Mucosa of descending colon (tissue), 3 donors: ENCODE measurements at regions not wholly inside any gene's neighbourhood (a gene's known extent, or its start where the extent isn't known, plus 50 kb on each side); places are given as distances from the start of the nearest gene placed in this dataset.

Experiments
- ATAC-seq: fragments of 200-7000 bp; cut with Tn5 transposase; one replicate; pipeline ENCODE4 v1.9.1; 2020; ENCODE audit warnings: mild to moderate bottlenecking, moderate library complexity
- DNase-seq, 3 donors: peaks; one replicate each; pipeline ENCODE4 v3.0.0-alpha.2; 2020
- H3K36me3 ChIP-seq: fragments of 200-600 bp; one replicate; pipeline ENCODE4 v1.8.0; 2021; ENCODE audit warnings: low read depth, mild to moderate bottlenecking
- H3K4me1 ChIP-seq: fragments of 200-600 bp; one replicate; pipeline ENCODE4 v1.8.0; 2021; ENCODE audit warnings: low read depth, mild to moderate bottlenecking
- H3K4me3 ChIP-seq: fragments of 200-600 bp; one replicate; pipeline ENCODE4 v1.8.0; 2021; ENCODE audit warnings: mild to moderate bottlenecking
- H3K9me3 ChIP-seq: fragments of 200-600 bp; one replicate; pipeline ENCODE4 v1.8.0; 2021; ENCODE audit warnings: mild to moderate bottlenecking
- CTCF ChIP-seq: fragments of 200-600 bp; IDR thresholded peaks from one replicate; pipeline ENCODE4 v1.8.0; 2022; ENCODE audit warnings: antibody characterized with exemption, mild to moderate bottlenecking
- intact Hi-C, 2 donors: fragments of 100-400 bp; cut with DNase I in 1 of 2; cut with micrococcal nuclease in 1 of 2; formaldehyde crosslinking; loops; one replicate each; pipeline versions ENCODE4 v1.11.0 to v1.11.1; 2022; cut with DNase I, micrococcal nuclease
- donor health status: DM: no; HTN: no; CAD: no; lungs with moderate emphysema.
- donor health status: DM: no; HTN: no; CAD: no.
- donor health status: DM: no; HTN: yes; CAD: no.

- H3K9me3 ChIP-seq: no peaks in the 10 kb centered on the region
- intact Hi-C loops: no loop called here
- ATAC-seq (no peak), DNase-seq (no peak)
- no peak overlapping the region for H3K4me3 ChIP-seq
- no peak for TF ChIP-seq CTCF
- no peaks in the 10 kb centered on the region for H3K36me3 ChIP-seq
- H3K4me1 ChIP-seq: no peaks in the 10 kb centered on the region
These were observed 202.5 kb downstream of the NUFIP1 start for GRCh38 chr13:44786756-44787155.

- Histone ChIP-seq H3K4me1 (no peaks in the 10 kb centered on the region), H3K4me3 (no peak overlapping the region), H3K36me3 (no peaks in the 10 kb centered on the region), H3K9me3 (no peaks in the 10 kb centered on the region)
- intact Hi-C loops: no loop called here
- no peak for DNase-seq
- no peak for ATAC-seq
- no peak for TF ChIP-seq CTCF
These were observed 203.9 kb downstream of the NUFIP1 start for GRCh38 chr13:44785401-44785800.

GRCh38 chr13:44784708-44785080 lies 204.6 kb downstream of the NUFIP1 start:
- no peak for TF ChIP-seq CTCF
- no peak overlapping the region for H3K4me3 ChIP-seq
- no peak for ATAC-seq
- H3K36me3 ChIP-seq: no peaks in the 10 kb centered on the region
- DNase-seq: no peak
- H3K9me3 ChIP-seq: no peaks in the 10 kb centered on the region
- intact Hi-C loops: no loop called here
- H3K4me1 ChIP-seq: no peaks in the 10 kb centered on the region

GRCh38 chr13:44783994-44784707 lies 205.1 kb downstream of the NUFIP1 start:
- ATAC-seq (no peak), DNase-seq (no peak)
- Histone ChIP-seq H3K4me3 (no peak overlapping the region), H3K36me3 (no peaks in the 10 kb centered on the region), H3K9me3 (no peaks in the 10 kb centered on the region), H3K4me1 (no peaks in the 10 kb centered on the region)
- no peak for TF ChIP-seq CTCF
- intact Hi-C loops: no loop called here

GRCh38 chr13:44780591-44781280 lies 204.6 kb upstream of the TSC22D1 start:
- Histone ChIP-seq H3K4me1 (no peaks in the 10 kb centered on the region), H3K4me3 (no peak overlapping the region), H3K36me3 (no peaks in the 10 kb centered on the region), H3K9me3 (no peaks in the 10 kb centered on the region)
- intact Hi-C loops: no loop called here
- ATAC-seq: no peak
- no peak for DNase-seq
- no peak for TF ChIP-seq CTCF
